Epithelial cell of proximal tubule (primary cell): ENCODE measurements at regions not wholly inside any gene's neighbourhood (a gene's known extent, or its start where the extent isn't known, plus 50 kb on each side); places are given as distances from the start of the nearest gene placed in this dataset.

Source experiments
- DNase-seq: peaks from one replicate; pipeline ENCODE4 v3.0.0-alpha.2; 2011; ENCODE audit warnings: low read depth
- H3K4me3 ChIP-seq: 2 replicates; pipeline ENCODE4 v1.5.1; 2011; ENCODE audit warnings: low read depth, mild to moderate bottlenecking, low read length
- TF ChIP-seq, protein P1 (sequence below): conservative IDR thresholded peaks from 2 replicates; pipeline ENCODE4 v1.5.1; 2012; ENCODE audit warnings: low read depth, mild to moderate bottlenecking, low read length

DNA sequence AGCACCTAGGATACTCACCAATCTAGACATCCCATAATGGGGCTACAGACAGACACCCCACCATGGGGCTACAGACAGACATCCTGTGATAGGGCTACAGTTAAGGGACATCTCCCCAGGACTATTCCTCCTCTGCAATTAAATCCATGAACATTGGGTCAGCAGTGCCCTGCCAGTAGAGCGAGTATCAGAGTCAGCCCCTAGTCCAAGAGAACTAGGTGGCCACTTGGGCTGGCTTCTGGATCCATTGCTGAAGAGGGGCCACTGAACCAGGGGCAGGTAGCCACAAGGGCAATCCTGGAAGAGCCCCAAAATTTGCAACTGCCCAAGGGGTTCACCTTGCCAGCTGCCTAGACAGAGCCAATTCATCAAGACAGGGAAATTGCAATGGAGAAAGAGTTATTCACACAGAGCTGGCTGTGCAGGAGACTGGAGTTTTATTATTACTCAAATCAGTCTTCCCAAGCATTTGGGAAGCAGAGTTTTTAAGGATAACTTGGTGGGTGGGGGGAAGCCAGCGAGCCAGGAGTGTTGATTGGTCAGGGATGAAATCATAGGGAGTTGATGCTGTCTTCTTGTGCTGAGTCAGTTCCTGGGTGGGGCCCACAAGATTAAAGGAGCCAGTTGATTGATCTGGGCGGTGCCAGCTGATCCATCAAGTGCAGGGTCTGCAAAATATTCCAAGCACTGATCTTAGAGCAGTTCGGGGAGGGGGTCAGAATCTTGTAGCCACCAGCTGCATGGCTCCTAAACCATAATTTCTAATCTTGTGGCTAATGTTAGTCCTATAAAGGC is 170.2 kb upstream of the SMAD3 start:
- TF ChIP-seq, protein P1, sequence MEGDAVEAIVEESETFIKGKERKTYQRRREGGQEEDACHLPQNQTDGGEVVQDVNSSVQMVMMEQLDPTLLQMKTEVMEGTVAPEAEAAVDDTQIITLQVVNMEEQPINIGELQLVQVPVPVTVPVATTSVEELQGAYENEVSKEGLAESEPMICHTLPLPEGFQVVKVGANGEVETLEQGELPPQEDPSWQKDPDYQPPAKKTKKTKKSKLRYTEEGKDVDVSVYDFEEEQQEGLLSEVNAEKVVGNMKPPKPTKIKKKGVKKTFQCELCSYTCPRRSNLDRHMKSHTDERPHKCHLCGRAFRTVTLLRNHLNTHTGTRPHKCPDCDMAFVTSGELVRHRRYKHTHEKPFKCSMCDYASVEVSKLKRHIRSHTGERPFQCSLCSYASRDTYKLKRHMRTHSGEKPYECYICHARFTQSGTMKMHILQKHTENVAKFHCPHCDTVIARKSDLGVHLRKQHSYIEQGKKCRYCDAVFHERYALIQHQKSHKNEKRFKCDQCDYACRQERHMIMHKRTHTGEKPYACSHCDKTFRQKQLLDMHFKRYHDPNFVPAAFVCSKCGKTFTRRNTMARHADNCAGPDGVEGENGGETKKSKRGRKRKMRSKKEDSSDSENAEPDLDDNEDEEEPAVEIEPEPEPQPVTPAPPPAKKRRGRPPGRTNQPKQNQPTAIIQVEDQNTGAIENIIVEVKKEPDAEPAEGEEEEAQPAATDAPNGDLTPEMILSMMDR = no peak
- no peak overlapping the region for H3K4me3 ChIP-seq
- DNase-seq = no peak

DNA sequence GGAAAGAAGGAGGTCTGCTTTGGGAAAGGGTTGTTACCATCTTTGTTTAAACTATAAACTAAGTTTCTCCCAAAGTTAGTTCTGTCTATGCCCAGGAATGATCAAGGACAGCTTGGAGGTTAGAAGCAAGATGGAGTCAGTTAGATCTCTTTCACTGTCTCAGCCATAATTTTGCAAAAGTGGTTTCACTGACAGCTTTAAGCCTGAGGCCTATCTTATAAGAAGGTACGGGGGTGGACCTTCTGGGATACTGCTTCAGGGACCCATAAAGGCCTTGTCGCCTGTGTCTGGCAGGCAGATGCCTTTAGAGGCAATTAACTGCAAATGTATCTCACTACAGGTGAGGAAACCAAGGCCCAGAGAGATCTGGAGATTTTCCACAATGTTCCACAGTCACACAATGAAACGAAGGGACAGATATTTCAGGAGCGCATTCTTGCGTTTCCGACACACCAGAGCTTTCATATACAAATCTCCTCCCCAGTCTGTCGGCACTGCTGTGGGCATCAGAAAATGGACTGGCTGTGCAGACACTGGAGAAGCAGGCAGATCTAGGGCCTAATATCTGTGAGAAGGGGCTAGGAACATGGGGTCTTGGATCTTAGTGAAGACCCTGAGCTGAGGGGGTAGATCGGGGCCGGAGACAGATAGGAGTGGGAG is 169.5 kb upstream of the SMAD3 start:
- TF ChIP-seq, protein P1 = no peak
- no peak overlapping the region for H3K4me3 ChIP-seq
- DNase-seq = no peak

DNA sequence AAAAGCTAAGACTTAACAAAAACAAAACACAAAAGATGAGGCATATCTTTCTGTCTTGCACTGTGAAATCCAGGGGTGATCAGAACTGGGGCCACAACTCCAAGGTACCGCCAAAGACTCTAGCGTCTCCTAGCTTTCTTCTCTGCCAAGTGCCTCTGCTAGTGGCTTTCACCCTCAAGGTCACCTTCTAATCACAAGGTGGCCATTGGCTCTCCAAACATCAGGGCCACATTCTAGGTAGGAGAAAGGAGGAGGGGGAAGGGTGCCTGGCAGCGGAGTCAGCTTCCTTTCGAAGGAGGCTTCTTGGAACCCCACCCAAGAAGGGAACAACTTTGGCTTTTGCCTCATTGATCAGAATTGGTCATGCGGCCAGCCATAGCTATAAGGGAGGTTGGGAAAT is 168.8 kb upstream of the SMAD3 start:
- H3K4me3 ChIP-seq = no peak overlapping the region
- no peak for DNase-seq
- TF ChIP-seq, protein P1 = no peak

DNA sequence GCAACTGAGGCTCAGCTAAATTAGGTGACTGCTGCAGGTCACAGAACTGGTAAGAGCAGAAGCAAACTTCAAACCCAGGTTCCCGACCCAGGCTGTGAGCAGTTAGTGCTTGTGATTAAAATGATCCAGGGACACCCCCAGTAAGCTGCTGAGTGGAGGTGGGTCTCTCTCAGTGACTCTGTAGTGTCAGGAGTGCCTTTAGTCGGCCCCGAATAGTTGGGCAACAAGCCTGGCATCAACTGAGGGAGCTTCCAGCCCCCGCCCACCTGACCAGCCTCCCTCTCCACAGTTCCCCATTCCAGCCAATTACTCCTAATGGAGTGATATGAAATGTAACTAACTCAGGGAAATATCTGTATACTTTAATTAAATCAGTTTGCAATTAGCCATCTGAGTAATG is 168.0 kb upstream of the SMAD3 start:
- no peak overlapping the region for H3K4me3 ChIP-seq
- DNase-seq = no peak
- TF ChIP-seq, protein P1 = no peak

DNA sequence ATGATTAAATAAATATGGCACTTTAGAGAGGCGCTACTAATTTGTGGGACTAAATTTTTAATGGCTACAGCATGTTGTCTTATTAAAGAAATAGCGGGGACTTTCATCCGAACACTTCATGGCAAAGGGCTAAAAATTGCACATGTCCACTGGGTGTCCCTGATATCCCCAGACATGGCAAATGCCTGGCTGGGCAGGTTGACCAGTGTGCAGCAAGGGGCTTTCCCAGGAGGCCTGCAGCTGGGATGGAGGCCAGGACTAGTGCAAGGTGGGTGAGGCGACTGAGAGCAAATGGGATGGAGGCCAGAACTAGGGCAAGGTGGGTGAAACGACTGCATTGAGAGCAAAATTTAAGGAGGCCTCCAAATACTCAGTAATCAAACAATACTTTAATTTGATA is 167.4 kb upstream of the SMAD3 start:
- DNase-seq = no peak
- TF ChIP-seq, protein P1 = no peak
- no peak overlapping the region for H3K4me3 ChIP-seq

DNA sequence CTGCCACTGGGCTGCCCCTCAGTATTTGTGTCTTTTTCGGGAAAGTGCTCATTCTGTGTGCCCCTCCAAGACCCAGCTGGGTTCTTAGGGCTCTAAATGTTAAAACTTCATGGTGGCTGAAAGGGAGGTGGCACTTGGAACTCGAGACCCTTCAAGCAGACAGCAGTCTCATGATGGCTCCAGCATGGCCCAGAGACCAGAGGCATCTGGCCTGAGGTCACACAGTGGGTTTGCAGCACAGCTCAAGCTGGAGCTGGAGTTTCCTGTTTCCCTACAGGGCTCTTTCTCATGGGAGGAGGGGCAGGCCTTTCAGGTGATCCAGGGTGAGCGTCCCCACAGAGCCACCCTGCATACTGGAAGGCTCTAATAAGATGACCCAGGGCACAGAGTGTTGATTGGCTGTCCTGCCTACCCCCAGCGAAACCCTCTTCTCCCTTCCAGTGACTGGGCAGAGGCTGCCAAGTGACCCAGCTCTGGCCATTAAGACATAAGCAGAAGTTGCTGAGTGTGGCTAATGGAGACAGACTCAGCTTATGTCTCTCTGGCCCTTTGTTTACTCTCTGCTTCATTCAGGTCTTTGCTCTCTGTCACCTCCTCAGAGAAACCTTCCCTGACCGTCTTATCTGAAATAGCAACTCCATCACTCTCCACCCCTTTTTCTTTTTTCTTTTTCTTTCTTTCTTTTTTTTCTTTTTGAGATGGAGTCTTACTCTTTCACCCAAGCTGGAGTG is 166.6 kb upstream of the SMAD3 start:
- DNase-seq = no peak
- TF ChIP-seq, protein P1 = no peak

More for the DNA sequence above, 166.6 kb upstream of the SMAD3 start:
- no peak overlapping the region for H3K4me3 ChIP-seq
